HEK293 (cell line): ENCODE measurements at regions not wholly inside any gene's neighbourhood (a gene's known extent, or its start where the extent isn't known, plus 50 kb on each side); places are given as distances from the start of the nearest gene placed in this dataset.

Source experiments
- CTCF ChIA-PET: fragments of 350-600 bp; formaldehyde crosslinking; extraction: SDS; loops from one replicate; lab custom pipeline; 2021; ENCODE audit warnings: antibody characterized with exemption; lab: Yijun Ruan, JAX
- POLR2A ChIA-PET: fragments of 300-600 bp; formaldehyde crosslinking; extraction: SDS; loops from one replicate; lab custom pipeline; 2020; ENCODE audit warnings: antibody characterized with exemption, inconsistent platforms; lab: Yijun Ruan, JAX
- H3K27ac ChIP-seq: fragments of 200-500 bp; sonication (Bioruptor generic); 2 replicates; pipeline ENCODE4 v1.5.1; 2014; ENCODE audit warnings: low read depth, low read length, control low read depth, inconsistent platforms; ENCODE audit errors: extremely low read depth
- H3K36me3 ChIP-seq, 2 experiments: fragments of 200-500 bp in 1 of 2; sonication (Bioruptor generic) in 1 of 2; 1 replicate in 1 of 2; 2 replicates in 1 of 2; pipeline ENCODE4 v1.5.1; 2014 to 2017; ENCODE audit warnings: inconsistent platforms in 2 of 2, low read length in 2 of 2; ENCODE audit not compliant: control insufficient read depth in 2 of 2, insufficient read depth in 1 of 2
- H3K4me1 ChIP-seq: fragments of 200-500 bp; sonication (Bioruptor generic); 2 replicates; pipeline ENCODE4 v1.5.1; 2014; ENCODE audit warnings: mild to moderate bottlenecking, low read length, inconsistent platforms; ENCODE audit not compliant: control insufficient read depth, insufficient read depth
- H3K4me3 ChIP-seq: 2 replicates; pipeline ENCODE4 v1.5.1; 2011; ENCODE audit warnings: low read depth, mild to moderate bottlenecking, control low read depth, low read length, moderate library complexity
- H3K9me3 ChIP-seq: fragments of 200-500 bp; sonication (Bioruptor generic); 2 replicates; pipeline ENCODE4 v1.5.1; 2014; ENCODE audit warnings: low read depth, low read length, inconsistent platforms; ENCODE audit not compliant: control insufficient read depth, insufficient read depth
- HOXA7 ChIP-seq: sonication (generic); formaldehyde crosslinking; IDR thresholded peaks from 2 replicates; pipeline ENCODE4 v1.8.1; 2022; ENCODE audit warnings: missing genetic modification reagents, borderline replicate concordance
- REPIN1 ChIP-seq: fragments of 450-650 bp; formaldehyde crosslinking; IDR thresholded peaks from 2 replicates; pipeline ENCODE4 v1.5.1; 2017; ENCODE audit warnings: missing biosample characterization, missing genetic modification characterization, low read depth
- SCRT1 ChIP-seq: fragments of 450-650 bp; formaldehyde crosslinking; IDR thresholded peaks from 2 replicates; pipeline ENCODE4 v1.5.1; 2016; ENCODE audit warnings: missing biosample characterization, missing genetic modification characterization, borderline replicate concordance
- WT1 ChIP-seq: fragments of 450-650 bp; formaldehyde crosslinking; IDR thresholded peaks from 2 replicates; pipeline ENCODE4 v1.5.1; 2016; ENCODE audit warnings: missing biosample characterization, missing genetic modification characterization
- ZNF132 ChIP-seq: fragments of 450-650 bp; formaldehyde crosslinking; IDR thresholded peaks from 2 replicates; pipeline ENCODE4 v1.5.1; 2017; ENCODE audit warnings: missing biosample characterization, missing genetic modification characterization, borderline replicate concordance
- ZNF184 ChIP-seq: fragments of 450-650 bp; IDR thresholded peaks from 2 replicates; pipeline ENCODE4 v1.5.1; 2018; ENCODE audit warnings: missing biosample characterization, mild to moderate bottlenecking, missing genetic modification characterization
- ZNF214 ChIP-seq: fragments of 450-650 bp; formaldehyde crosslinking; IDR thresholded peaks from 2 replicates; pipeline ENCODE4 v1.5.1; 2017; ENCODE audit warnings: missing biosample characterization, mild to moderate bottlenecking, missing genetic modification characterization, borderline replicate concordance
- ZNF239 ChIP-seq: fragments of 450-650 bp; formaldehyde crosslinking; IDR thresholded peaks from 2 replicates; pipeline ENCODE4 v1.5.1; 2016; ENCODE audit warnings: missing biosample characterization, missing genetic modification characterization
- ZNF266 ChIP-seq: fragments of 450-650 bp; formaldehyde crosslinking; IDR thresholded peaks from 2 replicates; pipeline ENCODE4 v1.5.1; 2016; ENCODE audit warnings: missing biosample characterization, missing genetic modification characterization, low read depth
- ZNF394 ChIP-seq: fragments of 450-650 bp; formaldehyde crosslinking; IDR thresholded peaks from 2 replicates; pipeline ENCODE4 v1.5.1; 2016; ENCODE audit warnings: missing biosample characterization, missing genetic modification characterization, mild to moderate bottlenecking, moderate library complexity, borderline replicate concordance
- ZNF433 ChIP-seq: fragments of 450-650 bp; formaldehyde crosslinking; IDR thresholded peaks from 2 replicates; pipeline ENCODE4 v1.5.1; 2016; ENCODE audit warnings: missing biosample characterization, missing genetic modification characterization, low read depth
- ZNF514 ChIP-seq: fragments of 450-650 bp; formaldehyde crosslinking; IDR thresholded peaks from 2 replicates; pipeline ENCODE4 v1.5.1; 2016; ENCODE audit warnings: missing biosample characterization, missing genetic modification characterization
- ZNF530 ChIP-seq: fragments of 450-650 bp; formaldehyde crosslinking; IDR thresholded peaks from 2 replicates; pipeline ENCODE4 v1.5.1; 2016; ENCODE audit warnings: low read depth, missing biosample characterization, missing genetic modification characterization
- ZNF660 ChIP-seq: fragments of 450-650 bp; IDR thresholded peaks from 2 replicates; pipeline ENCODE4 v1.5.1; 2018; ENCODE audit warnings: missing biosample characterization, mild to moderate bottlenecking, missing genetic modification characterization
- ZNF664 ChIP-seq: fragments of 450-650 bp; formaldehyde crosslinking; IDR thresholded peaks from 2 replicates; pipeline ENCODE4 v1.5.1; 2016; ENCODE audit warnings: missing biosample characterization, missing genetic modification characterization
- ZNF792 ChIP-seq: fragments of 450-650 bp; formaldehyde crosslinking; IDR thresholded peaks from 2 replicates; pipeline ENCODE4 v1.5.1; 2016; ENCODE audit warnings: missing biosample characterization, missing genetic modification characterization
- TF ChIP-seq, protein P1 (sequence below): fragments of 450-650 bp; formaldehyde crosslinking; IDR thresholded peaks from 2 replicates; pipeline ENCODE4 v1.5.1; 2016; ENCODE audit warnings: missing biosample characterization, missing genetic modification characterization

GRCh38 chr6:125584468-125584939 is 164.9 kb upstream of the HEY2 start (continued):
- TF ChIP-seq ZNF660 (tag by site-specific recombination): peak; percentile 89

- no peak overlapping the region for H3K4me3 ChIP-seq
- TF ChIP-seq HOXA7 (CRISPR knock-in tag): no peak
- TF ChIP-seq ZNF660 (tag by site-specific recombination): no peak
- TF ChIP-seq ZNF514 (tag by site-specific recombination): no peak
- no peaks in the 10 kb centered on the region for H3K9me3 ChIP-seq
- CTCF ChIA-PET: interaction anchor here (0.6 to 0.7 kb wide), 4 partner anchors 128 to 367 kb away, joined by 3 to 4 read pairs (median 3); no protein-coding TSS in a partner anchor
- no peaks in the 10 kb centered on the region; the same call in 1 of the 2 replicates for H3K4me1 ChIP-seq
- H3K27ac ChIP-seq: no peak overlapping the region
- POLR2A ChIA-PET: no interaction called here
- no peaks in the 10 kb centered on the region for H3K36me3 ChIP-seq
Measured at GRCh38 chr6:125585470-125585869, 164.0 kb upstream of the HEY2 start.

GRCh38 chr6:125586074-125586473 is 163.4 kb upstream of the HEY2 start:
- TF ChIP-seq ZNF394 (tag by site-specific recombination) (0 out of 2 replicates have a peak, but pooled peaks have one; percentile 20), ZNF214 (tag by site-specific recombination) (no peak), ZNF792 (tag by site-specific recombination) (no peak), ZNF664 (tag by site-specific recombination) (peak; percentile 93), ZNF184 (tag by site-specific recombination) (no peak)
- CTCF ChIA-PET: interaction anchor here (0.5 to 0.8 kb wide), 4 partner anchors 128 to 457 kb away, joined by 3 to 4 read pairs (median 3); no protein-coding TSS in a partner anchor

GRCh38 chr6:125586605-125587004 is 162.8 kb upstream of the HEY2 start:
- no peaks in the 10 kb centered on the region for H3K9me3 ChIP-seq
- ChIA-PET POLR2A (no interaction called here), CTCF (interaction anchor here (0.6 to 0.8 kb wide), 2 partner anchors 360 to 457 kb away, joined by 3 to 4 read pairs; no protein-coding TSS in a partner anchor)
- no peak overlapping the region for H3K4me3 ChIP-seq
- H3K4me1 ChIP-seq: no peaks in the 10 kb centered on the region; the same call in 1 of the 2 replicates
- no peak overlapping the region for H3K27ac ChIP-seq
- TF ChIP-seq, protein P1, sequence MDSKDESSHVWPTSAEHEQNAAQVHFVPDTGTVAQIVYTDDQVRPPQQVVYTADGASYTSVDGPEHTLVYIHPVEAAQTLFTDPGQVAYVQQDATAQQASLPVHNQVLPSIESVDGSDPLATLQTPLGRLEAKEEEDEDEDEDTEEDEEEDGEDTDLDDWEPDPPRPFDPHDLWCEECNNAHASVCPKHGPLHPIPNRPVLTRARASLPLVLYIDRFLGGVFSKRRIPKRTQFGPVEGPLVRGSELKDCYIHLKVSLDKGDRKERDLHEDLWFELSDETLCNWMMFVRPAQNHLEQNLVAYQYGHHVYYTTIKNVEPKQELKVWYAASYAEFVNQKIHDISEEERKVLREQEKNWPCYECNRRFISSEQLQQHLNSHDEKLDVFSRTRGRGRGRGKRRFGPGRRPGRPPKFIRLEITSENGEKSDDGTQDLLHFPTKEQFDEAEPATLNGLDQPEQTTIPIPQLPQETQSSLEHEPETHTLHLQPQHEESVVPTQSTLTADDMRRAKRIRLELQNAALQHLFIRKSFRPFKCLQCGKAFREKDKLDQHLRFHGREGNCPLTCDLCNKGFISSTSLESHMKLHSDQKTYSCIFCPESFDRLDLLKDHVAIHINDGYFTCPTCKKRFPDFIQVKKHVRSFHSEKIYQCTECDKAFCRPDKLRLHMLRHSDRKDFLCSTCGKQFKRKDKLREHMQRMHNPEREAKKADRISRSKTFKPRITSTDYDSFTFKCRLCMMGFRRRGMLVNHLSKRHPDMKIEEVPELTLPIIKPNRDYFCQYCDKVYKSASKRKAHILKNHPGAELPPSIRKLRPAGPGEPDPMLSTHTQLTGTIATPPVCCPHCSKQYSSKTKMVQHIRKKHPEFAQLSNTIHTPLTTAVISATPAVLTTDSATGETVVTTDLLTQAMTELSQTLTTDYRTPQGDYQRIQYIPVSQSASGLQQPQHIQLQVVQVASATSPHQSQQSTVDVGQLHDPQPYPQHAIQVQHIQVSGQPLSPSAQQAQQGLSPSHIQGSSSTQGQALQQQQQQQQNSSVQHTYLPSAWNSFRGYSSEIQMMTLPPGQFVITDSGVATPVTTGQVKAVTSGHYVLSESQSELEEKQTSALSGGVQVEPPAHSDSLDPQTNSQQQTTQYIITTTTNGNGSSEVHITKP (tag by site-specific recombination): no peak
- TF ChIP-seq SCRT1 (tag by site-specific recombination) (no peak), REPIN1 (no peak), ZNF266 (tag by site-specific recombination) (no peak), WT1 (tag by site-specific recombination) (no peak), ZNF132 (tag by site-specific recombination) (no peak), ZNF239 (tag by site-specific recombination) (no peak), ZNF433 (no peak), ZNF530 (tag by site-specific recombination) (no peak)
- H3K36me3 ChIP-seq: no peaks in the 10 kb centered on the region

More at GRCh38 chr6:125586074-125586473, 163.4 kb upstream of the HEY2 start:
- POLR2A ChIA-PET: no interaction called here
- Histone ChIP-seq H3K4me1 (no peaks in the 10 kb centered on the region; the same call in 1 of the 2 replicates), H3K9me3 (no peaks in the 10 kb centered on the region), H3K36me3 (no peaks in the 10 kb centered on the region), H3K4me3 (no peak overlapping the region), H3K27ac (no peak overlapping the region)
